ENCODE measurements at regions not wholly inside any gene's neighbourhood (a gene's known extent, or its start where the extent isn't known, plus 50 kb on each side); places are given as distances from the start of the nearest gene placed in this dataset.

GRCh38 chr12:92504594-92504981, 198.2 kb upstream of the PLEKHG7 start:
- DNase-seq: no peak
- TF ChIP-seq, protein P1, sequence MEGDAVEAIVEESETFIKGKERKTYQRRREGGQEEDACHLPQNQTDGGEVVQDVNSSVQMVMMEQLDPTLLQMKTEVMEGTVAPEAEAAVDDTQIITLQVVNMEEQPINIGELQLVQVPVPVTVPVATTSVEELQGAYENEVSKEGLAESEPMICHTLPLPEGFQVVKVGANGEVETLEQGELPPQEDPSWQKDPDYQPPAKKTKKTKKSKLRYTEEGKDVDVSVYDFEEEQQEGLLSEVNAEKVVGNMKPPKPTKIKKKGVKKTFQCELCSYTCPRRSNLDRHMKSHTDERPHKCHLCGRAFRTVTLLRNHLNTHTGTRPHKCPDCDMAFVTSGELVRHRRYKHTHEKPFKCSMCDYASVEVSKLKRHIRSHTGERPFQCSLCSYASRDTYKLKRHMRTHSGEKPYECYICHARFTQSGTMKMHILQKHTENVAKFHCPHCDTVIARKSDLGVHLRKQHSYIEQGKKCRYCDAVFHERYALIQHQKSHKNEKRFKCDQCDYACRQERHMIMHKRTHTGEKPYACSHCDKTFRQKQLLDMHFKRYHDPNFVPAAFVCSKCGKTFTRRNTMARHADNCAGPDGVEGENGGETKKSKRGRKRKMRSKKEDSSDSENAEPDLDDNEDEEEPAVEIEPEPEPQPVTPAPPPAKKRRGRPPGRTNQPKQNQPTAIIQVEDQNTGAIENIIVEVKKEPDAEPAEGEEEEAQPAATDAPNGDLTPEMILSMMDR (IDR thresholded peaks at IDR 0.05): no peak
- H3K27ac Mint-ChIP-seq: no peak overlapping the region
- H3K36me3 Mint-ChIP-seq (ENCODE audit: low read depth): no peaks in the 10 kb centered on the region
- no peaks in the 10 kb centered on the region for H3K9me3 Mint-ChIP-seq
- H3K27me3 Mint-ChIP-seq (ENCODE audit: insufficient read depth): peaks cover 2% of the 10 kb centered on the region
- H3K4me1 Mint-ChIP-seq (ENCODE audit: low read depth): peaks cover 20% of the 10 kb centered on the region; the same call in 1 of the 2 replicates
- no peak overlapping the region for H3K4me3 Mint-ChIP-seq

GRCh38 chr12:92503971-92504593, 198.7 kb upstream of the PLEKHG7 start:
- DNase-seq: no peak
- no peaks in the 10 kb centered on the region for H3K36me3 Mint-ChIP-seq (ENCODE audit: low read depth)

DNA sequence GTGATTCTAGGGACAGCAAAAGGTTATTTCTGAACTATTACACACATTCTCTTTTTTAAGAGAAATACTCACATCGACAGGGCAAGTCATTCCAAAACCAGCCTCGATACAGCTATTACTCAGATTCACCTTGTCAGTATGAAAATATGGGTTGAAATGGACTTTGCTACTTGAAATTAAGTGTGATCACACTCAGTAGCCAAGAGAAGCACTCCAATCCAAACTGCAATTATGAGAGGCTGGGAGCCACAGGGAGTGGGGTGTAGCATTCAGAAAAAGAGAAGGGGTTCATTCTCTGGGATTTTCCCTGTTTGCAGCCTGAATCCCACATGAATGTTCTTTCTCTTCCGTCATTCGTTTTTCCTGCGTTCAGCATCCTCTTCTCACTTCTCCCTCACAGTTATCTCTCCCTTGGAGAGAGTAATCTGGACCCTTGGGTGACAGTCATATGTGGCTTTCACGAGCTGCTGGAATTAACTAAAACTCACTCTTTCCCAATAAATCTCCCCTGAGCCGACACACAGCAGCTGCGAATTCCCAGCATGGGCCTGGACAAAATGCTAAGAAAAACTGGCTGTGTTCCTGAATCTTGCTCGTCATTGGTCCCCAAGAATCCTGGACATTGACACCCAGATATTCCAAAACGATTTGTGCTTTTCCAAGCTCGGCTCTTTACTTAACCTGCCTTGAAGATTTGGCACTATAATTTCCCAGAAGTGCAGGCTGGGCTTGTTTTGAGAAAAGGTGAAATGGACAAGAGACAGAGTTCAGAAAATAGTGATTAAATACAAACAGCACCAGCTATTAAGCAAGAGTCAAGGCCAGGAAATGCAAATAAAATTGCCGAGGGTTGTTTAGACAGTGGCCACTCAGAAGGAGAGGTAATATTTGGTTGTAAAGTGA, 199.5 kb upstream of the PLEKHG7 start:
- Mint-ChIP-seq H3K4me1 (ENCODE audit: low read depth) (peaks cover 20% of the 10 kb centered on the region; the same call in 1 of the 2 replicates), H3K36me3 (ENCODE audit: low read depth) (no peaks in the 10 kb centered on the region), H3K27me3 (ENCODE audit: insufficient read depth) (peaks cover 2% of the 10 kb centered on the region), H3K9me3 (no peaks in the 10 kb centered on the region), H3K4me3 (no peak overlapping the region; the same call in 1 of the 2 replicates), H3K27ac (no peak overlapping the region)
- DNase-seq: no peak
- TF ChIP-seq, protein P1 (IDR thresholded peaks at IDR 0.05): no peak

More at GRCh38 chr12:92503971-92504593, 198.7 kb upstream of the PLEKHG7 start:
- H3K9me3 Mint-ChIP-seq: no peaks in the 10 kb centered on the region
- peaks cover 2% of the 10 kb centered on the region for H3K27me3 Mint-ChIP-seq (ENCODE audit: insufficient read depth)
- peaks cover 20% of the 10 kb centered on the region; the same call in 1 of the 2 replicates for H3K4me1 Mint-ChIP-seq (ENCODE audit: low read depth)
- no peak overlapping the region for H3K27ac Mint-ChIP-seq
- no peak overlapping the region for H3K4me3 Mint-ChIP-seq
- TF ChIP-seq, protein P1 (IDR thresholded peaks at IDR 0.05): no peak

DNA sequence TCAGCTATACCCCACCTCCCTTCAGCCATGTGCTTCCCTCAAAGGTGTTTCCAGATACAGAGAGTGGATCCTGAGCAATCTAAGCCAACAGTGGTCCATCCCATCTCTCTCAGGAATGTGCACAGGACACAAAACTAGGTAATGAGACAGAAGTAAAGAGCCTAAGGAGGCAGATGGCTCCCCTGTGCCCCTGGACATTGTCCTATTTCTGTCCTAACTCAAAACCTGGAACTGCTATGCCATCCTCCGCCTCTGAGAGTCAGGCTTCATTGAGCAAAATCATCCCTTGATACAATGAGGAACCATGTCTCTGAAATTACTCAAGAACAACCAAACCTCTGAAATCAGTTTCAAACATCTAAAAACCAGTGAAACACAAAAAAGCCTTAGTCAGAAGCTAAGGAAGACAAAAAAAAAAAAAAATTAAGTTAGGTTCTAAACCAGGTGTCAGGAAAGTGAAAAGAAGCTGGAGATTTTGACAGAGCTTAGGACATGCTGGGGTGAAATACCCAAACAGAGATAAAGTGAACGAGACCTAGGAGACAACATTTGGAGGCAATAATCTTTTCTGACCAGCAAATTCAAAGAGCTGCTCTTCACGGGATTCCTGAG, 200.3 kb upstream of the PLEKHG7 start:
- TF ChIP-seq, protein P1 (IDR thresholded peaks at IDR 0.05): peak; percentile 22
- no peak for DNase-seq
- Mint-ChIP-seq H3K27ac (no peak overlapping the region), H3K36me3 (ENCODE audit: low read depth) (no peaks in the 10 kb centered on the region), H3K9me3 (no peaks in the 10 kb centered on the region), H3K27me3 (ENCODE audit: insufficient read depth) (peaks cover 2% of the 10 kb centered on the region), H3K4me1 (ENCODE audit: low read depth) (peaks cover 20% of the 10 kb centered on the region; the same call in 1 of the 2 replicates), H3K4me3 (no peak overlapping the region)

DNA sequence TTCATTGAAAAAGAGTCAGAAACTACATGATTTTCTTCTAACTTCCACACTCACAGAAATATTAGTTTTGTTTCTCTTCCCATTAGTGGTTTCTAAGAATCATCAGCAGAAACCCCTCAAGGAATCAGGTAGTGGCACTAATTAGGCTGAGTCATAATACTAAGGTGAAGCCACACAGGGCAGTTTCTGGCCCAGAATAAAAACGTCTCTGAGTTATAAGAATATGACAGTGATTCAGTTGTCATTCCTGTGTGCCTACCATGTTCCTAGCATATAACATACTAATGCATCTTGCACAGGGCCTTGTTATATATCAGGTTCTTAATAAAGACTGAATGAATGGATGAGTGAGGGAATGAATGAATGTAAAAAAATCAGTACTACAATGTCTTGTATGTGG, 206.0 kb upstream of the PLEKHG7 start:
- H3K9me3 Mint-ChIP-seq: no peaks in the 10 kb centered on the region
- no peak for DNase-seq
- no peak overlapping the region for H3K27ac Mint-ChIP-seq
- no peaks in the 10 kb centered on the region for H3K27me3 Mint-ChIP-seq (ENCODE audit: insufficient read depth)
- no peak overlapping the region for H3K4me3 Mint-ChIP-seq
- TF ChIP-seq, protein P1 (IDR thresholded peaks at IDR 0.05): no peak
- no peaks in the 10 kb centered on the region for H3K4me1 Mint-ChIP-seq (ENCODE audit: low read depth)
- H3K36me3 Mint-ChIP-seq (ENCODE audit: low read depth): no peaks in the 10 kb centered on the region

Measured in HFFc6 (cell line).